ENCODE measurements at regions not wholly inside any gene's neighbourhood (a gene's known extent, or its start where the extent isn't known, plus 50 kb on each side); places are given as distances from the start of the nearest gene placed in this dataset.
"Not testable (repeated sequence)": the region's sequence is repeated elsewhere in the genome, so short reads cannot be mapped to it uniquely, and the experiment has no call there.

GRCh38 chrX:108914791-108915190 is 178.4 kb upstream of the IRS4 start:
- Histone ChIP-seq H3K4me3 (ENCODE audit: low read depth, low read length) (no peak overlapping the region), H3K9me3 (no peaks in the 10 kb centered on the region), H3K4me1 (no peaks in the 10 kb centered on the region), H3K27me3 (replicated peaks; ENCODE audit: control insufficient read depth, insufficient read depth, low read length) (no peaks in the 10 kb centered on the region), H3K36me3 (ENCODE audit: control insufficient read depth, insufficient read depth, low read length) (no peaks in the 10 kb centered on the region)
- intact Hi-C loops (cut with micrococcal nuclease; ENCODE audit: unreplicated experiment), result no loop called here
- H3K4me1 Mint-ChIP-seq (ENCODE audit: low read depth, unreplicated experiment), result no peaks in the 10 kb centered on the region
- ChIA-PET CTCF (no interaction called here), POLR2A (no interaction called here)
- no peak overlapping the region for H3K27ac Mint-ChIP-seq (ENCODE audit: unreplicated experiment)
- H3K36me3 Mint-ChIP-seq (ENCODE audit: insufficient read depth, unreplicated experiment), result peaks cover 5% of the 10 kb centered on the region
- DNase-seq, result no peak
- peaks cover 13% of the 10 kb centered on the region for H3K9me3 Mint-ChIP-seq (ENCODE audit: unreplicated experiment)
- H3K27me3 Mint-ChIP-seq (ENCODE audit: insufficient read depth, unreplicated experiment), result no peaks in the 10 kb centered on the region
- no TSS peak for BruUV-seq (replicated peaks)
- no peak overlapping the region for H3K4me3 Mint-ChIP-seq (ENCODE audit: unreplicated experiment)
- TF ChIP-seq, protein P1, sequence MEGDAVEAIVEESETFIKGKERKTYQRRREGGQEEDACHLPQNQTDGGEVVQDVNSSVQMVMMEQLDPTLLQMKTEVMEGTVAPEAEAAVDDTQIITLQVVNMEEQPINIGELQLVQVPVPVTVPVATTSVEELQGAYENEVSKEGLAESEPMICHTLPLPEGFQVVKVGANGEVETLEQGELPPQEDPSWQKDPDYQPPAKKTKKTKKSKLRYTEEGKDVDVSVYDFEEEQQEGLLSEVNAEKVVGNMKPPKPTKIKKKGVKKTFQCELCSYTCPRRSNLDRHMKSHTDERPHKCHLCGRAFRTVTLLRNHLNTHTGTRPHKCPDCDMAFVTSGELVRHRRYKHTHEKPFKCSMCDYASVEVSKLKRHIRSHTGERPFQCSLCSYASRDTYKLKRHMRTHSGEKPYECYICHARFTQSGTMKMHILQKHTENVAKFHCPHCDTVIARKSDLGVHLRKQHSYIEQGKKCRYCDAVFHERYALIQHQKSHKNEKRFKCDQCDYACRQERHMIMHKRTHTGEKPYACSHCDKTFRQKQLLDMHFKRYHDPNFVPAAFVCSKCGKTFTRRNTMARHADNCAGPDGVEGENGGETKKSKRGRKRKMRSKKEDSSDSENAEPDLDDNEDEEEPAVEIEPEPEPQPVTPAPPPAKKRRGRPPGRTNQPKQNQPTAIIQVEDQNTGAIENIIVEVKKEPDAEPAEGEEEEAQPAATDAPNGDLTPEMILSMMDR (IDR thresholded peaks at IDR 0.05; ENCODE audit: insufficient read depth in 1 of 2, low read depth in 1 of 2, low read length in 1 of 2, severe bottlenecking in 1 of 2, unreplicated experiment in 1 of 2), result no peak

DNA sequence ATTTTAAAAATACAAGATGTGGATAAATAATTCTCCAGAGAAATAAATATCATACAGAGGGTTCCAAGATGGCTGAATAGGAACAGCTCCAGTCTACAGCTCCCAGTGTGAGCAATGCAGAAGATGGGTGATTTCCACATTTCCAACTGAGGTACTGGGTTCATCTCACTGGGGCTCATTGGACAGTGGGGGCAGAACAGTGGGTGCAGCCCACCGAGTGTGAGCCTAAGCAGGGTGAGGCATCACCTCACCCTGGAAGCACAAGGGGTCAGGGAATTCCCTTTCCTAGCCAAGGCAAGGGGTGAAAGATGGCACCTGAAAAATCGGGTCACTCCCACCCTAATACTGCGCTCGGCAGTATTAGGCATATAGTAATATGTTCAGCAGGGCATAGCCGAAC is 167.5 kb upstream of the IRS4 start:
- H3K4me3 Mint-ChIP-seq (ENCODE audit: unreplicated experiment); H3K27me3 ChIP-seq (replicated peaks; ENCODE audit: control insufficient read depth, insufficient read depth, low read length); POLR2A ChIA-PET; H3K4me1 Mint-ChIP-seq (ENCODE audit: low read depth, unreplicated experiment); H3K36me3 ChIP-seq (ENCODE audit: control insufficient read depth, insufficient read depth, low read length); H3K9me3 Mint-ChIP-seq (ENCODE audit: unreplicated experiment); CTCF ChIA-PET; H3K27me3 Mint-ChIP-seq (ENCODE audit: insufficient read depth, unreplicated experiment); H3K4me3 ChIP-seq (ENCODE audit: low read depth, low read length); H3K4me1 ChIP-seq; BruUV-seq (replicated peaks); DNase-seq; H3K9me3 ChIP-seq; H3K27ac Mint-ChIP-seq (ENCODE audit: unreplicated experiment); H3K36me3 Mint-ChIP-seq (ENCODE audit: insufficient read depth, unreplicated experiment); intact Hi-C loops (cut with micrococcal nuclease; ENCODE audit: unreplicated experiment): not testable (repeated sequence)

- BruUV-seq (replicated peaks), result no TSS peak
Observed at GRCh38 chrX:108900333-108900732, 164.0 kb upstream of the IRS4 start.

DNA sequence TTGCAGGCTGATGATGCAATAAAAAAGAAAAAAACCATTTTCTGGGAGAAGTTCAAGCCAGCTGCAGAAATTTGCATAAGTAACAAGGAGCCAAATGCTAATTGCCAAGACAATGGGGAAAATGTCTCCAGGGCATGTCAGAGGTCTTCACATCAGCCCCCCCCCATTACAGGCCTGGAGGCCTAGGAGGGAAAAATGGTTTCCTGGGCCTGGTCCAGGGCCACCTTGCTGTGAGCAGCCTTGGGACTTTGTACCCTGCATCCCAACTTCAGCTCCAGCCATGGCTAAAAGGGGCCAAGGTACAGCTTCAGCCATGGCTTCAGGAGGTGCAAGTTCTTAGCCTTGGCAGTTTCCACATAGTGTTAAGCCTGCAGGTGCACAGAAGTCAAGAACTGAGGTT is 160.0 kb upstream of the IRS4 start:
- BruUV-seq (replicated peaks); H3K36me3 ChIP-seq (ENCODE audit: control insufficient read depth, insufficient read depth, low read length); H3K27me3 Mint-ChIP-seq (ENCODE audit: insufficient read depth, unreplicated experiment); POLR2A ChIA-PET; CTCF ChIA-PET; H3K27me3 ChIP-seq (replicated peaks; ENCODE audit: control insufficient read depth, insufficient read depth, low read length); H3K27ac Mint-ChIP-seq (ENCODE audit: unreplicated experiment); H3K4me3 ChIP-seq (ENCODE audit: low read depth, low read length); DNase-seq; H3K9me3 ChIP-seq; H3K4me1 ChIP-seq; H3K36me3 Mint-ChIP-seq (ENCODE audit: insufficient read depth, unreplicated experiment); intact Hi-C loops (cut with micrococcal nuclease; ENCODE audit: unreplicated experiment); H3K4me3 Mint-ChIP-seq (ENCODE audit: unreplicated experiment); H3K4me1 Mint-ChIP-seq (ENCODE audit: low read depth, unreplicated experiment): not testable (repeated sequence)
- peaks cover 14% of the 10 kb centered on the region for H3K9me3 Mint-ChIP-seq (ENCODE audit: unreplicated experiment)

More at GRCh38 chrX:108900333-108900732, 164.0 kb upstream of the IRS4 start:
- H3K4me1 ChIP-seq, result no peaks in the 10 kb centered on the region
- CTCF ChIA-PET, result no interaction called here
- Mint-ChIP-seq H3K4me1 (ENCODE audit: low read depth, unreplicated experiment) (no peaks in the 10 kb centered on the region), H3K27me3 (ENCODE audit: insufficient read depth, unreplicated experiment) (no peaks in the 10 kb centered on the region), H3K9me3 (ENCODE audit: unreplicated experiment) (peaks cover 7% of the 10 kb centered on the region), H3K27ac (ENCODE audit: unreplicated experiment) (no peak overlapping the region), H3K4me3 (ENCODE audit: unreplicated experiment) (no peak overlapping the region), H3K36me3 (ENCODE audit: insufficient read depth, unreplicated experiment) (no peaks in the 10 kb centered on the region)
- H3K4me3 ChIP-seq (ENCODE audit: low read depth, low read length), result no peak overlapping the region
- POLR2A ChIA-PET, result no interaction called here
- TF ChIP-seq, protein P1 (IDR thresholded peaks at IDR 0.05; ENCODE audit: insufficient read depth in 1 of 2, low read depth in 1 of 2, low read length in 1 of 2, severe bottlenecking in 1 of 2, unreplicated experiment in 1 of 2), result no peak
- H3K27me3 ChIP-seq (replicated peaks; ENCODE audit: control insufficient read depth, insufficient read depth, low read length), result no peaks in the 10 kb centered on the region
- intact Hi-C loops (cut with micrococcal nuclease; ENCODE audit: unreplicated experiment), result no loop called here
- no peak for DNase-seq
- no peaks in the 10 kb centered on the region for H3K9me3 ChIP-seq
- no peaks in the 10 kb centered on the region for H3K36me3 ChIP-seq (ENCODE audit: control insufficient read depth, insufficient read depth, low read length)

All from Caco-2 (cell line).